ENCODE measurements at regions not wholly inside any gene's neighbourhood (a gene's known extent, or its start where the extent isn't known, plus 50 kb on each side); places are given as distances from the start of the nearest gene placed in this dataset.

DNA sequence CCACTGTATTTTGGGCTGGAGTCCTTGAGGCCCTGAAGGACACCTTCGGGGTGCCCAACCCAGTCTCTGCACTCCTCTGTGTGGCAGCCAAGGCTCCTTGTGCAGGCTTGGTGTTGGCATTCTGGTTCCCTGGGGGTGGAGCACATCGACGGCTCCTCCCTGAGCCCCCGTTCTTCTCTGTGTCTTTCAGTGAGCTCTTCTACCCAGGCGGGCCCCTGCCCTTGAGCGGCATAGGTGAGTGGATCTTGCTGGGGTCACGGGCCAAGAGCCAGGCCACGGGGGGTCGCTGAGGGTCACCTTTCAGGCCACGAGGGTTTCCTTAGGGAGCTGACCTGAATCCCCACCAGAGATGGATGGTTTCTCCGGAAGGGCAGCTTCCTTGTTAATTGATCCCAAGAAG lies 234.8 kb downstream of the SNRPN start:
- H3K4me3 ChIP-seq = no peak overlapping the region
- no peaks in the 10 kb centered on the region for H3K4me1 ChIP-seq (ENCODE audit: insufficient read depth)
- 70 to 76% (median 75%) methylated on average over 11 of the region's 11 CpGs for WGBS, 3 donors
- intact Hi-C loops (cut with DNase I) = no loop called here
- H3K9me3 ChIP-seq = peaks cover 0 to 22% of the 10 kb centered on the region in 2 donors
- H3K27ac ChIP-seq = no peak overlapping the region
- H3K27me3 ChIP-seq = no peaks in the 10 kb centered on the region
- no peaks in the 10 kb centered on the region for H3K36me3 ChIP-seq
- no peak for TF ChIP-seq EP300 (IDR thresholded peaks at IDR 0.05)
- no peak for DNase-seq

DNA sequence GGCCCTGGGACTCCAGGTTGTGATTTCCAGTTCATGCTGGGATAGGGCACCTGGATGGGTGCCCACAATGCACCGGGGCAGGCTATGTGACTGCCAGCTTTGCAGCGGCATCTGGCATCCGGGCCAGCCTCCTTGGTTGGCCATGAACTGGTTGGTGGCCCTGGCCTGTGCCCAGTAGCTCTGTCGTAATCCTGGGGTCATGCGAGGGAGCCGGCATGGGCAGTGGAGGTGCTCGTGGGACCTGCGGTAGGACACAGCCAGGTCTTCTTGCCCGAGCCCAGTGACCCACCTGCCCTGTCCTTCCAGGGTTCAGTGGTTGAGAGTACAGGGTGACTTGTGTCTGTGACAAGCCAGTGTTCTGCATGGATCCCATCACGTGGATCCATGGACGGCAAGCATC lies 237.9 kb downstream of the SNRPN start:
- no peak for TF ChIP-seq EP300 (IDR thresholded peaks at IDR 0.05)
- no peak for TF ChIP-seq POLR2A (IDR thresholded peaks at IDR 0.05)
- TF ChIP-seq, protein P1, sequence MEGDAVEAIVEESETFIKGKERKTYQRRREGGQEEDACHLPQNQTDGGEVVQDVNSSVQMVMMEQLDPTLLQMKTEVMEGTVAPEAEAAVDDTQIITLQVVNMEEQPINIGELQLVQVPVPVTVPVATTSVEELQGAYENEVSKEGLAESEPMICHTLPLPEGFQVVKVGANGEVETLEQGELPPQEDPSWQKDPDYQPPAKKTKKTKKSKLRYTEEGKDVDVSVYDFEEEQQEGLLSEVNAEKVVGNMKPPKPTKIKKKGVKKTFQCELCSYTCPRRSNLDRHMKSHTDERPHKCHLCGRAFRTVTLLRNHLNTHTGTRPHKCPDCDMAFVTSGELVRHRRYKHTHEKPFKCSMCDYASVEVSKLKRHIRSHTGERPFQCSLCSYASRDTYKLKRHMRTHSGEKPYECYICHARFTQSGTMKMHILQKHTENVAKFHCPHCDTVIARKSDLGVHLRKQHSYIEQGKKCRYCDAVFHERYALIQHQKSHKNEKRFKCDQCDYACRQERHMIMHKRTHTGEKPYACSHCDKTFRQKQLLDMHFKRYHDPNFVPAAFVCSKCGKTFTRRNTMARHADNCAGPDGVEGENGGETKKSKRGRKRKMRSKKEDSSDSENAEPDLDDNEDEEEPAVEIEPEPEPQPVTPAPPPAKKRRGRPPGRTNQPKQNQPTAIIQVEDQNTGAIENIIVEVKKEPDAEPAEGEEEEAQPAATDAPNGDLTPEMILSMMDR (IDR thresholded peaks at IDR 0.05) = no peak
- WGBS, 3 donors = 79 to 88% (median 85%) methylated on average over 9 to 11 of the region's 11 CpGs
- H3K36me3 ChIP-seq = no peaks in the 10 kb centered on the region
- no peaks in the 10 kb centered on the region for H3K4me1 ChIP-seq (ENCODE audit: insufficient read depth)
- no peak for DNase-seq
- H3K27ac ChIP-seq = no peak overlapping the region
- intact Hi-C loops (cut with DNase I) = no loop called here
- H3K9me3 ChIP-seq = peaks cover 0 to 13% of the 10 kb centered on the region in 2 donors
- no peaks in the 10 kb centered on the region for H3K27me3 ChIP-seq
- no peak overlapping the region for H3K4me3 ChIP-seq

DNA sequence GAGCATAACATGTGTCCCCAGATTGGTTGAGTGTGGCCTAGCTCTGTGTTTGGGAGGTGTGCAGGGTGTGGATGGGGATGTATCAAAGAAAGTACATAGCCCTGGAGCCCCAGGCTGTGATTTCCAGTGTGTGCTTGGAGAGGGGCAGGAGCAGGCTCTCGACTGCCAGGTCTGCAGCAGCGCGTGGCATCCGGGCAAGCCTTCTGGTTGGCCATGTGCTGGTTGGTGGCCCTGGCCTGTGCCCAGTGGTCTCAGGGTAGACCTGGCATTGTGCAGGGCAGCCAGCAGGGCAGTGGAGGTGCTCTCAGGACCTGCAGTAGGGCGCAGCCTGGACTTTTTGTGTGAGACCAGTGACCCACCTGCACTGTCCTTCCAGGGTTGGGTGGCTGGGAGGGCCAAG lies 231.5 kb downstream of the UBE3A start:
- WGBS, 3 donors = 78 to 89% (median 82%) methylated on average over 5 of the region's 5 CpGs
- intact Hi-C loops (cut with DNase I) = no loop called here
- Histone ChIP-seq H3K27me3 (no peaks in the 10 kb centered on the region), H3K36me3 (no peaks in the 10 kb centered on the region), H3K27ac (no peak overlapping the region), H3K4me3 (no peak overlapping the region), H3K4me1 (ENCODE audit: insufficient read depth) (no peaks in the 10 kb centered on the region), H3K9me3 (peaks cover 0 to 10% of the 10 kb centered on the region in 2 donors)
- no peak for DNase-seq
- TF ChIP-seq POLR2A (IDR thresholded peaks at IDR 0.05) (no peak), EP300 (IDR thresholded peaks at IDR 0.05) (no peak)
- TF ChIP-seq, protein P1 (IDR thresholded peaks at IDR 0.05) = no peak

DNA sequence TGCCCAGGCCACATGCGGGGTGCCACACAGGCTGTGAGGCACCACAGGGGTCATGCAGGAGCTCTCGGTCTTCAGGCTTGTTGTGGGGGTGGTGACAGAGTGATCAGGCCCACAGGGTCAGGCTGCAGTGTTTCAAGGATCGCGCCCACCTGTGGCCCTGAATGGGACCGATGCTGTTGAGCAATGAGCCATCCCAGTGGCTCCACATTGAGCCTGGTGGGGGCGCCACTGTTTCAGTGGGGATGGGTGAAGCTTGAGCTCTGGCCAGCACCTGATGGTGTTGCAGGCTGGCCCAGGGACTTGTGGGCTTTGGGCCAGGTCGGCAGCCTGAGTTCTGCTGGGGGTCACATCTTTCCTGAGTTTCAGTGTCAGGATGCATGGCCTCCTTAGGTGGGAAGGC lies 230.1 kb downstream of the UBE3A start:
- Histone ChIP-seq H3K4me1 (ENCODE audit: insufficient read depth) (no peaks in the 10 kb centered on the region), H3K9me3 (peaks cover 0 to 10% of the 10 kb centered on the region in 2 donors), H3K27ac (no peak overlapping the region), H3K27me3 (no peaks in the 10 kb centered on the region), H3K36me3 (no peaks in the 10 kb centered on the region), H3K4me3 (no peak overlapping the region)
- intact Hi-C loops (cut with DNase I) = no loop called here
- no peak for TF ChIP-seq EP300 (IDR thresholded peaks at IDR 0.05)
- TF ChIP-seq, protein P1 (IDR thresholded peaks at IDR 0.05) = no peak
- no peak for DNase-seq
- WGBS, 3 donors = 80 to 85% (median 83%) methylated on average over 7 of the region's 7 CpGs

DNA sequence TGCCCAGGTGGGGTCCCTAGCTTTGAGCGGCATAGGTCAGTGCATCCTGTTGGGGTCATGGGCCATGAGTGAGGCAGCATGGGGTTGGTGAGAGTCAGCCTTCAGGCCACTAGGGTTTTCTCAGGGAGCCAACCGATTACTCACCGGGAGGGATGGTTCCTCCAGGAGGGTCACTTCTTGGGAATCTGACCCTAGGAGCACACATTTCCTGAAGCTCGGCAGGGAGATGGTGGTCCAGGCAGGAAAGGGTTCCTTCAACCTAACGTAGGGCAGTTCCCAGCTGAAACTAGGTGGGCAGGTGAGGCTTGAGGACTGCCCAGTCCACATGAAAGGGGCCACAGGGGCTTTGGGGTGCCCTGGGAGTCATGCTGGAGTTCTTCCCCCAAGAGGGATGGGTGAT lies 218.0 kb downstream of the UBE3A start:
- H3K36me3 ChIP-seq = no peaks in the 10 kb centered on the region
- no peak for DNase-seq
- no peak for TF ChIP-seq POLR2A (IDR thresholded peaks at IDR 0.05)
- no peak overlapping the region for H3K4me3 ChIP-seq
- no peak overlapping the region for H3K27ac ChIP-seq
- no peaks in the 10 kb centered on the region for H3K27me3 ChIP-seq
- 89 to 92% (median 91%) methylated on average over 5 of the region's 5 CpGs for WGBS, 3 donors
- H3K4me1 ChIP-seq (ENCODE audit: insufficient read depth) = no peaks in the 10 kb centered on the region
- intact Hi-C loops (cut with DNase I) = no loop called here
- H3K9me3 ChIP-seq = no peaks in the 10 kb centered on the region

DNA sequence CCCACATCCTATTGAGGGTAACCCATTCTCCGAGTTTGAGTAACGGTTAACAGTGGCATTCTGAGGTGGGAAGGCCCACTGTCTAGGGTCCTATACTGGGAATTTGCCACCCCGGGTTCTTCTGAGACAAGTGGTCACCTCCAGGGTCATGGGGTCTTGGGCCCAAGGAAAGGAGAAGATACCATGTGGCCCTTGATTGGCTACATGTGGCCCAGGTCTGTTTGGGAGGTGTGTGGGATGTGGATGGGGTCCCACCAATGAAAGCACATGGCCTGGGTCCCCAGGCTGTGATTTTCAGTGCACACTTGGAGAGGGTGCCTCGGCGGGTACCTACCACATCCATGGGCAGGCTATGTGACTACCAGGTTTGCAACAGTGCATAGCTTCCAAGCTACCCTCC lies 214.4 kb downstream of the UBE3A start:
- Histone ChIP-seq H3K9me3 (peaks cover 0 to 3% of the 10 kb centered on the region in 2 donors), H3K36me3 (no peaks in the 10 kb centered on the region), H3K27me3 (no peaks in the 10 kb centered on the region), H3K4me3 (no peak overlapping the region), H3K27ac (no peak overlapping the region), H3K4me1 (ENCODE audit: insufficient read depth) (no peaks in the 10 kb centered on the region)
- intact Hi-C loops (cut with DNase I) = no loop called here
- WGBS, 3 donors = 84 to 91% (median 86%) methylated on average over 5 of the region's 5 CpGs
- no peak for DNase-seq
- TF ChIP-seq POLR2A (IDR thresholded peaks at IDR 0.05) = no peak
- TF ChIP-seq, protein P1 (IDR thresholded peaks at IDR 0.05) = no peak
- no peak for TF ChIP-seq EP300 (IDR thresholded peaks at IDR 0.05)

Data from ovary (tissue), 7 donors.